Parathyroid adenoma (tissue), 2 donors: ENCODE measurements at regions not wholly inside any gene's neighbourhood (a gene's known extent, or its start where the extent isn't known, plus 50 kb on each side); places are given as distances from the start of the nearest gene placed in this dataset.

ENCODE experiments used
- H2AFZ ChIP-seq: fragments of 300-600 bp; sonication (generic); one replicate; pipeline ENCODE4 v1.7.0; 2017; ENCODE audit warnings: antibody characterized with exemption, mild to moderate bottlenecking
- H3K27ac ChIP-seq: fragments of 300-600 bp; sonication (generic); one replicate; pipeline ENCODE4 v1.7.0; 2017
- H3K27me3 ChIP-seq: fragments of 300-600 bp; sonication (generic); one replicate; pipeline ENCODE4 v1.7.0; 2017; ENCODE audit warnings: low read length; ENCODE audit not compliant: control insufficient read depth, insufficient read depth
- H3K36me3 ChIP-seq: fragments of 300-600 bp; sonication (generic); one replicate; pipeline ENCODE4 v1.7.0; 2017; ENCODE audit warnings: low read length; ENCODE audit not compliant: control insufficient read depth, insufficient read depth
- H3K4me1 ChIP-seq: fragments of 300-600 bp; sonication (generic); one replicate; pipeline ENCODE4 v1.7.0; 2017; ENCODE audit warnings: control low read depth
- H3K4me2 ChIP-seq: fragments of 300-600 bp; sonication (generic); one replicate; pipeline ENCODE4 v1.7.0; 2017; ENCODE audit warnings: low read length
- H3K4me3 ChIP-seq: fragments of 300-600 bp; sonication (generic); one replicate; pipeline ENCODE4 v1.7.0; 2017; ENCODE audit warnings: low read depth, low read length
- H3K79me2 ChIP-seq: fragments of 300-600 bp; sonication (generic); one replicate; pipeline ENCODE4 v1.7.0; 2017; ENCODE audit warnings: control low read depth
- H3K9ac ChIP-seq: fragments of 300-600 bp; sonication (generic); one replicate; pipeline ENCODE4 v1.7.0; 2017; ENCODE audit warnings: mild to moderate bottlenecking
- H3K9me3 ChIP-seq: fragments of 300-600 bp; sonication (generic); one replicate; pipeline ENCODE4 v1.7.0; 2017; ENCODE audit warnings: low read length; ENCODE audit not compliant: control insufficient read depth
- TF ChIP-seq, protein P1 (sequence below): fragments of 300-600 bp; sonication (generic); IDR thresholded peaks from one replicate; pipeline ENCODE4 v1.7.0; 2017; ENCODE audit warnings: antibody characterized with exemption, mild to moderate bottlenecking
- donor health status: primary hyperparathyroidism.

DNA sequence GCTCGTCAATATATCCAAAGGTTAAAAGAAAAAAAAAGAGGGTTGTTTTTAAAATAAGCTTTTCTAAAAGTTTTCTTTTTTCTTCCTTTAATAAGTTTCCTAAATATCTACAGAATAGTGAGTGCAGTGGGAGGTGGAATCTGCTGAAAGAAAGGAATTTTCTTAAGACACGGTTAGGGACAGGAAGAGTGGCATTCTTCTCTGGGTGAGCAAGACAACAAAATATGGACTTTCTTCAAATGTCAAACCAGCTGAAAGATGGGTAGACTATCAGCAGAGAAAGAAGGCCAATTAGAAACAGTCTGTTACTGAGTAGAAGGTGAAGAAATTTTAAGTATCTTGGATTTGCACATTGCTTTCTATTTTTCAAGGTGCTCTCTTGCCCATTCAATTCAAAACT lies 222.7 kb upstream of the PIK3C3 start:
- Histone ChIP-seq H3K79me2 (no peaks in the 10 kb centered on the region), H3K27me3 (no peaks in the 10 kb centered on the region), H3K4me2 (no peak overlapping the region), H3K27ac (no peak overlapping the region), H2AFZ (no peak overlapping the region), H3K4me1 (no peaks in the 10 kb centered on the region), H3K9ac (no peak overlapping the region), H3K36me3 (no peaks in the 10 kb centered on the region), H3K4me3 (no peak overlapping the region), H3K9me3 (no peaks in the 10 kb centered on the region)
- TF ChIP-seq, protein P1, sequence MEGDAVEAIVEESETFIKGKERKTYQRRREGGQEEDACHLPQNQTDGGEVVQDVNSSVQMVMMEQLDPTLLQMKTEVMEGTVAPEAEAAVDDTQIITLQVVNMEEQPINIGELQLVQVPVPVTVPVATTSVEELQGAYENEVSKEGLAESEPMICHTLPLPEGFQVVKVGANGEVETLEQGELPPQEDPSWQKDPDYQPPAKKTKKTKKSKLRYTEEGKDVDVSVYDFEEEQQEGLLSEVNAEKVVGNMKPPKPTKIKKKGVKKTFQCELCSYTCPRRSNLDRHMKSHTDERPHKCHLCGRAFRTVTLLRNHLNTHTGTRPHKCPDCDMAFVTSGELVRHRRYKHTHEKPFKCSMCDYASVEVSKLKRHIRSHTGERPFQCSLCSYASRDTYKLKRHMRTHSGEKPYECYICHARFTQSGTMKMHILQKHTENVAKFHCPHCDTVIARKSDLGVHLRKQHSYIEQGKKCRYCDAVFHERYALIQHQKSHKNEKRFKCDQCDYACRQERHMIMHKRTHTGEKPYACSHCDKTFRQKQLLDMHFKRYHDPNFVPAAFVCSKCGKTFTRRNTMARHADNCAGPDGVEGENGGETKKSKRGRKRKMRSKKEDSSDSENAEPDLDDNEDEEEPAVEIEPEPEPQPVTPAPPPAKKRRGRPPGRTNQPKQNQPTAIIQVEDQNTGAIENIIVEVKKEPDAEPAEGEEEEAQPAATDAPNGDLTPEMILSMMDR: no peak

DNA sequence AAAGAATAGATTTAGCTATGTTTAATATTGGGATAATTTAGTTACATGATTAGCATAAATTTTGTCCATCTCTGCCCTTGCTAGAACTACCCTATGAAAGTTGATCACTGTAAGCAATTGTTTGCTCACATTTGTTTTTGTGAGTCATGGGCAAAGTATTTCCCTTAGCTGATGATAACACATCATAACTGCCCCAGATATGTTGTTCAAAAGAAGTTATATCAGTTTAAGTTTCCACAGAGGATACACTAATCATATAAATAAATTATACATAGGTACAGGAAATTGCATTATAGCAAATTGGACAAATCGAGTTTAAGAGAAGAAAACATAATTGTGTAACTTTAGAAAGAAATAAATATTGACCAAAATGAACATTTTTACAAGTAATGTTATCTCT lies 223.2 kb upstream of the PIK3C3 start:
- no peak overlapping the region for H2AFZ ChIP-seq
- no peaks in the 10 kb centered on the region for H3K36me3 ChIP-seq
- H3K9ac ChIP-seq: no peak overlapping the region
- H3K27me3 ChIP-seq: no peaks in the 10 kb centered on the region
- no peaks in the 10 kb centered on the region for H3K4me1 ChIP-seq
- H3K4me3 ChIP-seq: no peak overlapping the region
- no peak overlapping the region for H3K4me2 ChIP-seq
- no peak overlapping the region for H3K27ac ChIP-seq
- TF ChIP-seq, protein P1: no peak
- no peaks in the 10 kb centered on the region for H3K9me3 ChIP-seq
- no peaks in the 10 kb centered on the region for H3K79me2 ChIP-seq

DNA sequence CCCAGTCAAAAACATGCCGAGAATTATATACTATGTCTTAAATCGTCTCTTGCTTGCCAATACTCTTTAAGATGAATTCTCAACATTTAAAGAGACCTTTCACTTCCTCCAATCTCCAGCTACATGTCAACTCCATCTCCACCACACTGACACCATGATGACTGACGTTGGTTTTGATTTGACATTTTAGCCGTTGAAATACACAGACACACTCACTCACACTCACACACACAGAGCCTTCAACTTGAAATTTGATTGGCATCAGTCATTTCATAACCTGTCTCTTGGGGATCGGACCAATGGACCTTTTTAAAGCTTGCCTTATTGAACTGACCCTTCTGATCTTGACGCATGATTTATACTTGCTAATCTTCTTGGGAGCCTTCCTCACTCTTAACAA lies 230.8 kb upstream of the PIK3C3 start:
- Histone ChIP-seq H3K27ac (no peak overlapping the region), H3K4me2 (no peak overlapping the region), H3K27me3 (no peaks in the 10 kb centered on the region), H3K9ac (no peak overlapping the region), H2AFZ (no peak overlapping the region), H3K4me3 (no peak overlapping the region), H3K4me1 (no peaks in the 10 kb centered on the region), H3K9me3 (no peaks in the 10 kb centered on the region), H3K36me3 (no peaks in the 10 kb centered on the region), H3K79me2 (no peaks in the 10 kb centered on the region)
- TF ChIP-seq, protein P1: no peak

DNA sequence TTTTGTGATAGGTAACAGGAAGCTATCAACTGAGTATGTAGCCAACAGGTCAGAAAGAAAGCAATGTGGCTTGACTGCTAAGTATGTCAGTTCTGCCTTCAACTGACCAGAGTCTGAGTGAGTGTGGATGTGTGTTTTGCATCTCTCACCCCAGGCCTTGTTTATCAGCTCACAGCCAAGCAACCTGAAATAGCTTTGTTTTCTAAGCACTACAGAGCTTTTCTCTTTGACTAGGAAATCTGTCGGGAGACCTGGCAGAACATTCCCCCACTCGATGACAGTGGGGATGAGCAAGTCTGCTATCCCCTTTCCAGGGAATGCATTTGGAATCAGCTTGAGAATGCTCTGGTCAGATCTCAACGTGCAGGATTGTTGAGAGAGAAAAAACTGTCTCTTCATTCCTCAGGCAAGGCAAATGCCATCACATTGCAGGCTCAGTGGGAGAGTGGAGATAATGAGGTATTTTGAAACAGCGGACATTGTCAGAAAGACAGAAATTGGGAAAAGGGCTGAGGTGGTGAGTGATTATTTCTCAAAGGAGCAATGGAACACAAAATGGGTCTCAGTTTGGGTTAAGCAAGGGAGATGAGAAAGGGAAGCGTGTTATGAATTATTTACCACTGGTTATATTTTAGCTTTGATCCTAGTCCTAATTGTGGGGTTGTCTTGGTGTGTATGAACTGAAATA lies 233.8 kb upstream of the PIK3C3 start:
- no peak overlapping the region for H3K4me2 ChIP-seq
- no peak overlapping the region for H3K27ac ChIP-seq
- TF ChIP-seq, protein P1: no peak

DNA sequence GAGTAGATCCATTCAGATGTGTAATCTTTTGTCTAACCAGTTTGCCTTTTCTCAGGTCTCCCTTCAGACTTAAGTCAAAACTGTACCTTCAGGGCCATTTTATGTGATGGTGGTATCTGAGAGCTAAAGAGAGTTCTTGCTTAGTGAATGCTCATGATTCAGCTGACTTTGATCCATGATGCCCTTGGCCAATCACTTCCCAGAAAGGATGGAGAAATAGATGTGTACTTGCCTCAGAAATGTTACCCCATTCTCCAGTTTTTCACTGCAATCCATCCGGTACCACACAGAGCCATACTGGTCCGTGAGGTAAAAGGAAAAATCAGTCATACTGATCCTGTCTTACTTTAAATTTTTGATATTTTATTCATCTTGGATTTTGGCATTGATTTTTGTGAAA lies 234.8 kb upstream of the PIK3C3 start:
- H3K4me3 ChIP-seq: no peak overlapping the region
- H3K9me3 ChIP-seq: no peaks in the 10 kb centered on the region
- no peaks in the 10 kb centered on the region for H3K4me1 ChIP-seq
- H2AFZ ChIP-seq: no peak overlapping the region
- no peaks in the 10 kb centered on the region for H3K79me2 ChIP-seq
- no peaks in the 10 kb centered on the region for H3K27me3 ChIP-seq
- H3K27ac ChIP-seq: no peak overlapping the region
- no peak overlapping the region for H3K4me2 ChIP-seq
- H3K9ac ChIP-seq: no peak overlapping the region
- TF ChIP-seq, protein P1: no peak
- no peaks in the 10 kb centered on the region for H3K36me3 ChIP-seq

More for the DNA sequence above, 233.8 kb upstream of the PIK3C3 start:
- no peaks in the 10 kb centered on the region for H3K9me3 ChIP-seq
- no peaks in the 10 kb centered on the region for H3K27me3 ChIP-seq
- H3K4me3 ChIP-seq: no peak overlapping the region
- H3K4me1 ChIP-seq: no peaks in the 10 kb centered on the region
- H2AFZ ChIP-seq: no peak overlapping the region
- no peaks in the 10 kb centered on the region for H3K79me2 ChIP-seq
- H3K9ac ChIP-seq: no peak overlapping the region
- H3K36me3 ChIP-seq: no peaks in the 10 kb centered on the region
